ENCODE measurements at regions not wholly inside any gene's neighbourhood (a gene's known extent, or its start where the extent isn't known, plus 50 kb on each side); places are given as distances from the start of the nearest gene placed in this dataset.
"Not testable (repeated sequence)": the region's sequence is repeated elsewhere in the genome, so short reads cannot be mapped to it uniquely, and the experiment has no call there.

DNA sequence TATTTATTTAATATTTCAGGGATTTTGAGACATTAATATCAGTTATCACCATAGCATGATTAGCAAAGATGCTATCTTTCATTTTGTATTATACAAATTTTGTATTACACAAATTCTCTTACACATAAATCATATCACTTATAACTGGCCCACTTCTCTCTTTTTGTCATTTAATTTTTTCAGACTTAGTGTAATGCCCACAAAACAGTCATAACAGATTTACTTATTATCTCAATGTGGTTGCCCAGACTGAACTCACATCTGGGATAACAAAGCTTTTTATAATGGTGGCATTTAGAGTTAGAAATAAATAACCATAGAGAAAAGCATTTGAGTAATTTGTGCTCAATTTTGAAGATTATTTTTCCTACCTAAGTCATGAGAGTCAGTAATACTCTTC, 148.3 kb downstream of the TFAP2B start:
- no peak for ATAC-seq
- peaks cover 0 to under 1% (median 0%) of the 10 kb centered on the region in 5 donors for H3K27me3 Mint-ChIP-seq
- no peaks in the 10 kb centered on the region for H3K4me1 Mint-ChIP-seq
- no peak overlapping the region for H3K4me3 Mint-ChIP-seq
- no peaks in the 10 kb centered on the region for H3K36me3 Mint-ChIP-seq
- peaks cover 0 to 19% (median 0%) of the 10 kb centered on the region in 9 donors for H3K9me3 Mint-ChIP-seq
- POLR2A ChIA-PET, result no interaction called here
- no peak for DNase-seq
- no peak overlapping the region for H3K27ac Mint-ChIP-seq

DNA sequence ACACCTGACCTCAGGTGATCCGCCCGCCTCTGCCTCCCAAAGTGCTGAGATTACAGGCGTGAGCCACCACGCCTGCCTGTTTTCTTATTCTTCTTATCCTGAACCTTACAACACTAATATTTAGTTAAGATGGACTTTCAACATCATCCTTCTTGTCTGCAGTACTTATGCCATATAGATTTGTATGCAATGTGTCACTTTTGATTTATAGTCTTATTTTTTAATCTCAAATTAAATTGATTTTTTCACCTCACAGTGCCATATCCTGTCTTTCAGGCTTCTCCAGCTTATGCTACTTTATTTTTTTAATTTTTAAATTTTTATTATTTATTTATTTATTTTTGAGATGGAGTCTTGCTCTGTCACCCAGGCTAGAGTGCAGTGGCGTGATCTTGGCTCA, 149.6 kb downstream of the TFAP2B start:
- H3K27me3 Mint-ChIP-seq, H3K4me3 Mint-ChIP-seq, H3K4me1 Mint-ChIP-seq, H3K27ac Mint-ChIP-seq, POLR2A ChIA-PET, H3K36me3 Mint-ChIP-seq, DNase-seq, ATAC-seq: not testable (repeated sequence)
- peaks cover 0 to 19% (median 0%) of the 10 kb centered on the region in 9 donors for H3K9me3 Mint-ChIP-seq

DNA sequence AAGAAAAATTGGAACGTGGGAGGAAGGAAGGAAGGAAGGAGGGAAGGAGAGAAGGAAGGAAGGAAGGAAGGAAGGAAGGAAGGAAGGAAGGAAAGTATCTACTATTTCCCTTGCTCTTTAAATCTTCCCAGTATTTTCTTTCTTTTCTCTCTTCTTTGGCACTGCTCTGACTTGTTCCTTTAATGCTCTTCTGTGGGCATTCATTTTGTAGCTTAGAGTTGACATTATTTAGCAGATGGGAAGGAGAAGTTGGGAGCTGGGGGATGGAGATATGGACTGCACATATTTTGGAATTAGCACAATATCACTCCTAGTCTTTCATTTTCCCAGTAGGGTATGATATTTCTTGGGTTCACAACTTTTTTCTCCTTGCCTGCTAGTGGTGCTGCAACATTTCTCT, 152.2 kb downstream of the TFAP2B start:
- H3K9me3 Mint-ChIP-seq, result peaks cover 0 to 19% (median 0%) of the 10 kb centered on the region in 9 donors
- ATAC-seq (no peak), DNase-seq (no peak)
- no peaks in the 10 kb centered on the region for H3K4me1 Mint-ChIP-seq
- H3K27ac Mint-ChIP-seq, result no peak overlapping the region
- H3K27me3 Mint-ChIP-seq, result peaks cover 0 to 4% (median 0%) of the 10 kb centered on the region in 5 donors
- H3K36me3 Mint-ChIP-seq, result no peaks in the 10 kb centered on the region
- no peak overlapping the region for H3K4me3 Mint-ChIP-seq
- POLR2A ChIA-PET, result no interaction called here

DNA sequence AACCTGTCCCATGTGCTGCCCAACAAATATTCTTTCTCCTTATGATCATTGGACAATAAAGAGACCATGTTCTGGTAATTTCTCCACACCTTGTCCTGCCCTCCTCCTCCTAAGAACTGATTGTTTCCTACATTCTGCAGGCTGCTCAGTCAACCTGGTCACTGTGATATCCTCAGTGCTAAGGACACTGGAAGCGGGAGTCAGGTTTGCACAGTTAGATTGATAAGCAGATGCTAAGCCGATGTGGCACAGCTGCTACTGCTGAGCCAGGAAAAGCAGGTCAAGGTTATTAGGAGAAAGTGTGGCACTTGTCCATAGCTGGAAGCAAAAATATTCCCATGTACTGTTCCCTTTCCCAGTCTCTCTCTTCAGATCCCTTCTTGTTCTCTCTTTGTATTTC, 154.8 kb downstream of the TFAP2B start:
- ATAC-seq (no peak), DNase-seq (no peak)
- peaks cover 0 to 19% (median 0%) of the 10 kb centered on the region in 9 donors for H3K9me3 Mint-ChIP-seq
- H3K36me3 Mint-ChIP-seq, result no peaks in the 10 kb centered on the region
- H3K4me1 Mint-ChIP-seq, result no peaks in the 10 kb centered on the region
- POLR2A ChIA-PET, result no interaction called here
- peaks cover 0 to 4% (median 0%) of the 10 kb centered on the region in 5 donors for H3K27me3 Mint-ChIP-seq
- H3K27ac Mint-ChIP-seq, result no peak overlapping the region
- H3K4me3 Mint-ChIP-seq, result no peak overlapping the region

DNA sequence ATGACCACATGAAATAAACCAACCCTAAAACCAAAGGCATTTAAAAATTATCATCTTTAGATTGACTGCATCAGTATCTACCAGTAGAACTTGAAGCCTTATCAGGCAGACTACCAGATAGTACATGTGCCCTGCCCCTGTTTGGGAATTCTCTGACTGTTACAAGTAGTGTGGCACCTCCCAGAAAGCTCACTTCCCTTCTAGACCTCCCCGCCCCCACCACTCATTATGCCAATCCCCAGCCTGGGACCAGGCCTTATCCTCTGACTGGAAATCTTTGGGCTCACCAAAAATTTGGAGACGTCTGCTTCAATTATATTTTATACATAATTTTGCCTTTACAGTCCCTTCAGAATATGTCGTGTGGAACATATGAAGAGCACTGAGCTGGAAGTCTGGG, 155.6 kb downstream of the TFAP2B start:
- Mint-ChIP-seq H3K27ac (no peak overlapping the region), H3K36me3 (no peaks in the 10 kb centered on the region), H3K27me3 (peaks cover 0 to 4% (median 0%) of the 10 kb centered on the region in 5 donors), H3K4me1 (no peaks in the 10 kb centered on the region), H3K4me3 (no peak overlapping the region), H3K9me3 (peaks cover 0 to 19% (median 0%) of the 10 kb centered on the region in 9 donors)
- POLR2A ChIA-PET, result no interaction called here
- DNase-seq, result no peak
- no peak for ATAC-seq

DNA sequence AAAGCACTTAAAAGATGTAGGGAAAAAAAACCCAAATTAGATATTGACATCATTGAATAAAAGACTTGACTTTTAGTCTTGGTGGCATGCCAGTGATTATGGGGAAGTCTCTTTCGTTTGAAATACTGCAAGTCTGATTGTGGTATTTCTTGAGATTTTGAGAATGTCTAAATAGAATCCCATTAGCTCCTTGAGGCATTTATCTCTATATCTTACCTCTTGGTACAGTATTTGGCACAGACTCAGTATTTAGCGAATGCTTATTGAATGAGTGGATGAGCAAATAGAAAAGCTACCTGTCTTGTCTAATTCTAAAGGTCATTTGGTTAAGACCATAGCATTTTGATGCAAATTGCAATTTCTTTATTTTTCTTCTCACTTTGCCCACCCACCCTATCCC, 156.5 kb downstream of the TFAP2B start:
- ATAC-seq, result no peak
- POLR2A ChIA-PET, result no interaction called here
- no peak overlapping the region for H3K4me3 Mint-ChIP-seq
- no peaks in the 10 kb centered on the region for H3K4me1 Mint-ChIP-seq
- H3K27me3 Mint-ChIP-seq, result peaks cover 0 to 4% (median 0%) of the 10 kb centered on the region in 5 donors
- no peak overlapping the region for H3K27ac Mint-ChIP-seq
- no peaks in the 10 kb centered on the region for H3K36me3 Mint-ChIP-seq
- no peak for DNase-seq
- peaks cover 0 to 19% (median 0%) of the 10 kb centered on the region in 9 donors for H3K9me3 Mint-ChIP-seq

DNA sequence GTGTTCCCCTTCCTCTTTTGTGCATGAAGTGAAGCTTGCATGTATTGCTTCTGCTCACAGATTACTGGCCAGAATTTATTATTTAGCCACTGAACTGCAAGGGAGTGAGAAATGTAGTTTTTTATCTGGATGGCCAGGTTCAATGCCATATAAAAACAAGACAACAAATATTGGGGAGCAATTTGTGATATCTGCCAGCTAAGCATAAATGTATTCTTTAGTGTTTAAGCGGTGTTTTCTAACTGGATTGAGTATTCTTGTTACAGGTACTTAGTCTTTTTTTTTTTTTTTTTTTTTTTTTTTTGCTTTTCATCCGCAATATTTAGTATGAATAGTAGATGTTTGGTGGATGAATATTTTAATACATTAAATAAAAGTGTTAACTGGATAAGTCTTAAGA, 158.2 kb downstream of the TFAP2B start:
- no peak overlapping the region for H3K4me3 Mint-ChIP-seq
- no peak for ATAC-seq
- H3K27ac Mint-ChIP-seq, result no peak overlapping the region
- DNase-seq, result no peak
- peaks cover 0 to 4% (median 0%) of the 10 kb centered on the region in 5 donors for H3K27me3 Mint-ChIP-seq
- H3K9me3 Mint-ChIP-seq, result peaks cover 0 to 15% (median 0%) of the 10 kb centered on the region in 9 donors
- no peaks in the 10 kb centered on the region for H3K4me1 Mint-ChIP-seq
- POLR2A ChIA-PET, result no interaction called here
- H3K36me3 Mint-ChIP-seq, result no peaks in the 10 kb centered on the region

DNA sequence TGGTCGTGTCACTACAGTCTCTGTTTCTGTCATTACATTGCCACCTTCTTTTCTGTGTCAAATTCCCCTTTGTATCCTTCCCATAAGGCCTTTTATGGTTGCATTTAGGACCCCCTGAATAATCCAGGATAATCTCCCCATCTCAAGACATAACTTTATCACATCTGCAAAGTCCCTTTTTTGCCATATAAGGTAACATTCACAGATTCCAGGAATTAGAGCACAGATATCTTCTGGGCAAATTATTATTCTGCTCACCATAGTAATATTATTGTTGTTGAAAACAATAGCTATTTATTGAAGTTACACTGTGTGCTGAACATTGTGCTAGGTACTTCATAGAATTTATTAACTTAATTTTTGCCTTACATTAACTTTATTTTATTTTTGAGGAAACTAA, 159.1 kb downstream of the TFAP2B start:
- ATAC-seq, result no peak
- Mint-ChIP-seq H3K27ac (no peak overlapping the region), H3K27me3 (peaks cover 0 to 2% (median 0%) of the 10 kb centered on the region in 5 donors), H3K4me1 (no peaks in the 10 kb centered on the region), H3K36me3 (no peaks in the 10 kb centered on the region), H3K4me3 (no peak overlapping the region), H3K9me3 (peaks cover 0 to 13% (median 0%) of the 10 kb centered on the region in 9 donors)
- POLR2A ChIA-PET, result no interaction called here
- no peak for DNase-seq

DNA sequence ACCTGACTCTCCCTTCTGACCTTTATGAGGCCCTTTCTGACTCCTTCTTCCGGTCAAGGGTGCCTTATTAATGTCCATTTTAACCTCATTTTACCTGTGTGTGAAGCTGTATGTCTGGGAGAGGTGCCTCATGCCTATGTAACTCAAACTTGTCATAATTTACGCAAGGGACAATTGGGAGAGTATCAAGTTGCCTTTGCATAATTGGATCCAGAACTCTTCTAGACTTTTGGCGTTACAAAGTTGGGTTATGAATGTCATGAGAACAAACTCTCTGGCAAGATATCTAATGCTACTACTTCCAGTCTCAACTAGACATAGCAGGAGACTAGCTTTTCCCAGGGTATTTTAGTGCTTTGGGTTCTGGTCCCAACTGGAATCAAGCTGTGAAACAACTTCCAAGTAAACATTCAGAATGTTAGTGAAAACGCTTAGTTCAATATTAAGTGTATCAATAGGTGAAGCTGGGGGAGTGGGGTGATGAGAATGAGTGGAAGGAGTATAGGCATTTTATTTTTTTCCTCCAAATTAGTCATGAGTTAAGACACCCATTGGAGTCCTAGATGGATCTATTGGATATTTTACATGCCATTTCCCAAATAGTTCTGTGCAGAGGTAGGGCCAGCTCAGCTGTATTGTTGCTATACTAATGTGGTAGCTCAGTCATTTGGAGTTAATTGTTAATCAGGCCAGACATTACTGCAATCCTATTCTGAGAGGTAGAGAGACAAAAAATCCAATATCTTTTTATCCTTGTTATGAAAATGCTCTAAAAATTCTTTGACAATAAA, 159.9 kb downstream of the TFAP2B start:
- DNase-seq (no peak), ATAC-seq (no peak)
- H3K4me3 Mint-ChIP-seq, result no peak overlapping the region
- peaks cover 0 to 13% (median 2%) of the 10 kb centered on the region in 9 donors for H3K9me3 Mint-ChIP-seq
- POLR2A ChIA-PET, result no interaction called here
- no peaks in the 10 kb centered on the region for H3K36me3 Mint-ChIP-seq
- peaks cover 0 to 2% (median 0%) of the 10 kb centered on the region in 5 donors for H3K27me3 Mint-ChIP-seq
- H3K4me1 Mint-ChIP-seq, result no peaks in the 10 kb centered on the region
- no peak overlapping the region for H3K27ac Mint-ChIP-seq

DNA sequence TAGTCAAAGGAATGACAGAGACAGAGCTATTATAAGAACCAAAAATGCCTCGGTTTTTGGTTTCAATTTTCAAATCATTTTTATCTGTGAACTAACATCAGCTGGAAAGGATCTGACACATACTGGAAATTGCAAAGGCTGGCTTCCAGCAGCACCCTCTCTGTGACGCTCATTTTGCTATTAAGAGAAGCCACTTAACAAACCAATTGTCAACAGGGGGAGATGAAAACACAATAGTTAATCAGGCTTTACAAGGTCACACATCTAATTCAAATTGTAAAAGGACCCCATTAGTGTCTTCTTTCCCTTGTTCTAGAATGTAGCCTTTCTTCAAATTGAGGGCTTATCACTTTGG, 160.5 kb downstream of the TFAP2B start:
- no peaks in the 10 kb centered on the region for H3K4me1 Mint-ChIP-seq
- no peak overlapping the region for H3K27ac Mint-ChIP-seq
- peaks cover 0 to 2% (median 0%) of the 10 kb centered on the region in 5 donors for H3K27me3 Mint-ChIP-seq
- POLR2A ChIA-PET, result no interaction called here
- peaks cover 0 to 14% (median 2%) of the 10 kb centered on the region in 9 donors for H3K9me3 Mint-ChIP-seq
- ATAC-seq, result no peak
- no peaks in the 10 kb centered on the region for H3K36me3 Mint-ChIP-seq
- no peak overlapping the region for H3K4me3 Mint-ChIP-seq
- DNase-seq, result no peak

DNA sequence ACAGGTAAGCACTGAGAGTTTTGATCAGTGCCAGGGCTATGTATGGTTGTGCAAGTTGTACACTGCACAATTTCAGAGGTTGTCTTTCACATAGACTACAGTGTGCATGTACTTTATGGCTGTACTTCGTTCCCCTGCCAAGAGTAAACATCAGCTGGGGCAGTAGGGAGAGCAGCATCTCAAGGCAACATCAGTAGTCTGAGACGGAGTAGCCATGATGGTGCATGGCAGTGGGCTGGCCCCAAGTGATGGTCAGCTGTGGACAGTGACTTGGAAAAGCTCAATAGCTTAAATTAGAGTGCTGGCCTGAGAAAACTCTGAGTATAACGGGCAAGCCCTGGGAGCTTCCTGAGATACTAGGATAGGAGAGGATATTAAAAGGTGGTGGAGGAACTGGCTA, 165.5 kb downstream of the TFAP2B start:
- no peak for ATAC-seq
- POLR2A ChIA-PET, result no interaction called here
- H3K27ac Mint-ChIP-seq, result no peak overlapping the region
- no peak for DNase-seq
- H3K9me3 Mint-ChIP-seq, result peaks cover 0 to 29% (median 2%) of the 10 kb centered on the region in 9 donors
- no peak overlapping the region for H3K4me3 Mint-ChIP-seq
- no peaks in the 10 kb centered on the region for H3K27me3 Mint-ChIP-seq
- no peaks in the 10 kb centered on the region for H3K4me1 Mint-ChIP-seq
- H3K36me3 Mint-ChIP-seq, result no peaks in the 10 kb centered on the region

DNA sequence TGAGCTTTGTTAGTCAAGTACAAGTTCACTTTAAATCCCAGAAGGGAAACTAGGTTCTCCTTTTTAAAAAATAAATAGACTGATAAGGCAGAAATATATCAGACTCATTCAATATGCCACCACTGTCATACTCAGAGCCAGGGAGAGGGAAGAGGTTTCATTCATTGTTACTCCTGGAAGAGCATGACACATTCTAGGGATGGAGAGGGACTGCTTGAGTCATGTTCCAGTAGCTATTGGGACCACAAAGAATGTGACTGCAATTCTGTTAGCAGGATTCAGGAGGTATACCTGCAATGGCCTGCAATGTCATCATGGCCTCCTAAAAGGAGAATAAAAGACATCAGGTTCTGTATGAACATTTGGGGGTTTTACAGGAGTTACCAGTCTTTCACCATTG, 167.6 kb downstream of the TFAP2B start:
- no peaks in the 10 kb centered on the region for H3K27me3 Mint-ChIP-seq
- no peaks in the 10 kb centered on the region for H3K36me3 Mint-ChIP-seq
- no peak overlapping the region for H3K4me3 Mint-ChIP-seq
- no peaks in the 10 kb centered on the region for H3K4me1 Mint-ChIP-seq
- POLR2A ChIA-PET, result no interaction called here
- peaks cover 0 to 29% (median 0%) of the 10 kb centered on the region in 9 donors for H3K9me3 Mint-ChIP-seq
- DNase-seq, result no peak
- ATAC-seq, result no peak
- H3K27ac Mint-ChIP-seq, result no peak overlapping the region

DNA sequence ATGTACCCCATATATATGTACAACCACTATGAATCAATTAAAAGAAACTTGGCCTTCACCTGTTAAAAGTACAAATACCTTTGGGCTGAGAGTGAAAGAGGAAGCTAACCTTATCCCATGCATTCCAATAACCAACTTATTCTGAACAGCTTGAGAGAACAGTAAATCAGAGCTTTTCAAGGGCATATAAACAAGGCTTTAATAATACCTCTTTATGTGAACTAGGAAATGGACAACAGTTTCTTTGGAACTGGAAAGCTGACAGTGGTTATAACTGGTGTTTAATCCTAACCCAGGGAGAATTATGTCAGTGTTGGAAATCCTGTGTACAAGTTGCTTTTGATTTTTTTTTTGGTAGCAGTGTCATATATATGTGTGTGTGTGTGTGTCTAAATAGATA, 170.5 kb downstream of the TFAP2B start:
- POLR2A ChIA-PET, result no interaction called here
- ATAC-seq (no peak), DNase-seq (no peak)
- Mint-ChIP-seq H3K4me1 (no peaks in the 10 kb centered on the region), H3K4me3 (no peak overlapping the region), H3K27me3 (no peaks in the 10 kb centered on the region), H3K36me3 (no peaks in the 10 kb centered on the region), H3K9me3 (peaks cover 0 to 15% (median 1%) of the 10 kb centered on the region in 9 donors), H3K27ac (no peak overlapping the region)
